H54 (cell line): ENCODE measurements at regions not wholly inside any gene's neighbourhood (a gene's known extent, or its start where the extent isn't known, plus 50 kb on each side); places are given as distances from the start of the nearest gene placed in this dataset.

Experiments
- DNase-seq: peaks from one replicate; pipeline ENCODE4 v3.0.0; 2011; ENCODE audit warnings: low spot score, mixed read lengths; ENCODE audit not compliant: insufficient read length
- FAIRE-seq: peaks from 3 replicates; lab custom pipeline; 2011; peaks lifted over from hg19 to GRCh38; lab: Jason Lieb, UNC
- POLR2A ChIP-seq: IDR thresholded peaks from 2 replicates; pipeline ENCODE4 v1.6.1; 2011; ENCODE audit warnings: low read depth, mild to moderate bottlenecking, low read length

DNA sequence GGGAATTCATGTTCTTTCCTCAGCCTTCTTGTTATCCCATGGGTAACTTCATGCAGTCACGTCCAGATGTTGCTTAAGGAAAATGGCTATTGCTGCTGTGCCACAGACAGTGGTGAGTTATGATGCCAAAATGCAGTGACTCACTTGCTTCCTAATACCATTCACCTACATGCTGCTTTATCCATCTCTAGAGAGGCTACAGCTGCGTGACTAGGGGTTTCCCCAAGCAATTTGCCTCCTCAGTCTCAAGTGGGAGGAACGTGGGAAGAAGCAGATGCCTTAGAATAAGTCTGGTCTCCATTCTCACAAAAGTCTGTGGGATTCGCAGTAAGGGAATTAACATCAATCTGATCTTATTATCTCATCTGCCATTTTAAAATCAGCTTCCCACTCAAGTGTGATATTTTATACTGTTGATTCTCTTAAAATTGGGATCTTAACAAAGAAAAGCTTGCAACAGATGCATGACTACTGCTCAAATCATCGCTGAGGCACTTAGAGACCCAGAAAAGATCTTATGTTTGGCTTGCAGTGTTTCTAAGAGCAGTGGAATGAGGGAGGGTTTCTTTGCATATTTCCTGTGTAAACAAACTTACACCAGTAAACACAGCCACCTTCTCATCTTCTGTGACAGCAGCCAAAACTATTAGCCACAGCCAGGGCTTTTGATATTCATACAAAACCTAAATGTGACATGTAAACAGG is 62.0 kb upstream of the ACP3 start:
- FAIRE-seq: no peak
- TF ChIP-seq POLR2A: no peak
- no peak for DNase-seq

DNA sequence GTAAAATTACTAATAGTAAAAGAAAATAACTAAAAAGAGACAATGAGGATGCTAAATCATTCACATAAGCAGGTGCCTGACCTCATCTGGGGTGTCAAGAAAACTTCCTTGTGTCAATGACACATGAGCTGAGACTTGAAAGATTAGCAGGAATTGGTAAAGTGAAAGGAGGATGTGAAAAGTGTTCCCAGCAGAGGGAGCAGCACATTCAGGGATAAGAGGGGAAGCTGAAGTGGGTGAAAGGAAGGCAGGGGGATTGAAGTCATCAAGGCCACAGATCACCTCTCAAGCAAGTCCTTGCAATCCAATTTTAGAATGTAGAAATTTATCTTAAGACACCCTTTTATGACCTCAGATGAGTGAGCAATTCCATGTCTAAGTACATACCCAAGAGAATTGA is 60.2 kb upstream of the ACP3 start:
- DNase-seq (no peak), FAIRE-seq (no peak)
- no peak for TF ChIP-seq POLR2A

DNA sequence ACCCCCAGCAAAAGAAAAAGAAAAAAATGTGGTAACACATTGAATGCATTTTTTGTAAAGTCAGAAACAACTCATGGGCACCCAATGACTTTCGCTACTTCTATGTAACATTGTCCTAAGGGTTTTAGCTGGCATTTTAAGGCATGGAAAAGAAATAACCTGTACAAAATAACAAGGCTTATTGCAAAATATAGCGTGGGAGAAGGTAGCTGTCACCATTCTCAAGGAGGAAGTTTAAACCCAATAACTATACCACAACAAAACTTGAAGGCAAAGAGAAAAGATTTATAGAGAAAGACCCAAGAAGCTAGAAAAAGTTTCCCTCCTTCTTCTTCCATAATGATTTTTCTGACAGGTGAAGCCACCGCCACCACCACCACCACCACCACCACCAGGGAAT is 55.7 kb upstream of the ACP3 start:
- FAIRE-seq (no peak), DNase-seq (no peak)
- no peak for TF ChIP-seq POLR2A

DNA sequence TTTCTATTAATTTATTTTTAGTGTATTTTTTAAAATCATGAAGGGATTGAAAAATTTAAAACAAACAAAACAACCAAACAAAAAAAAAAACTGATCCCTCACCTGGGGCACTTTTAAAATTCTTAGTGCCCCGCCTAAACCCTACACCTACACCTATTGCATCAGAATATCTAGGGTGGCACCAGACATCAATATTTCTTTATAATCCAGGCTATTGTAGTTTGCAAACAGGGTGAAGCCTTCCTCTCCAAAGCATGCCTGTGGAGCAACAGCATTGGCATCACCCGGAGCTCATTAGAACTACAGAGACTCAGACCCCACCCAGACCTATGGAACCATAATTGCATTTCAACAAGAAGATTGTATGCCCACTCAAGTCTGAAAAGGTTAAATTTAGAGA is 54.9 kb upstream of the ACP3 start:
- FAIRE-seq: no peak
- no peak for DNase-seq
- TF ChIP-seq POLR2A: no peak

DNA sequence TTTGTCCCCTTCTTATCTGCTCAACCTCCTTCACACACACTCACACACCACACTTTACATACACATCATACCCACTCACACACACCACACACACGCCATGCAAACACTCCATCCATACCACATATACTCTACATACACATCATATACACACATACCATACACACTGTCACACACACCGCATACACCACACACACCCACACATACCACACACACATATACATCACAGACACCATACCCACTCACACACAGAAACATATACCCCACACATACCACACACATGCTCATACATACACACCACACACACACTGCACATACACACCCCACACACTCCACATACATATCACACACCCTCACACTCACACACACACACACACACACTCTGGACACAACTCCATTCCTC is 54.3 kb upstream of the ACP3 start:
- FAIRE-seq (no peak), DNase-seq (no peak)
- no peak for TF ChIP-seq POLR2A

DNA sequence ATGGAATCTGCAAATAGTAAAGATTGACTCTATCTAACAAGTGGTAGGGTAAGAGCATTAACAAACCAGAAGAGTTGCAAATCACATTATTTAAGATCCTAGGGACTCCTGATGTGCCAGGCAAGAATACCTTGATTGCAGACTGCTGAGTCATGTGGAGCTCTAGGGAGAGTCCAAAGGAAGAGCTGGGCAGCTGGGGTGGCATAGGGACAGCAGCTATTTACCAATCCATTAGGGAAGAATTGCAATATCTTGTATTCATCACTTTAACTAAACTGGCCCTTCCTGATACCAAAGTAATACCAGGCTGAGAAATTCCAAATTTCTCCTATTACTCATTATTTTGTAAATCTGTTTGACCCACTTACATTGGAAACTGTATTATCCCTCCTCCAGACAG is 52.2 kb upstream of the ACP3 start:
- no peak for TF ChIP-seq POLR2A
- no peak for DNase-seq
- FAIRE-seq: no peak

DNA sequence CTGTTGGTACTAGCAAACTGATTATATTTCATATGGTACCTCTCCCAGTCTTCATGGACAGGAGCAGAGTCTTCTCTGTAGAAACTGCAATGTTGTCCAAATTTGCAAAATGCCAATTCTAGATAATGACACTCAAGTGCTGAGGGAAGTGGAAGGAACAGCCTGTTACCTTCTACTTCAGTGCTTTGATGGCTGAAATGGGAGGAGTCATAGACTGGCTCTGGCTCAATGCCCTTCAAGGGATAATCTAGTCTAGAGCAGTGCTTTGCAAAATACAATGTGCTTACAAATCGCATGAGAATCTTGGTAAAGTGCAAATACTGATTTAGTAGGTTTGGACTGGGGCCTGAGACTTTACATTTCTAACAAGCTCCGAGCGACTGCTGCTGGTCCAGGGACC is 51.7 kb upstream of the ACP3 start:
- TF ChIP-seq POLR2A: no peak
- FAIRE-seq (no peak), DNase-seq (no peak)

DNA sequence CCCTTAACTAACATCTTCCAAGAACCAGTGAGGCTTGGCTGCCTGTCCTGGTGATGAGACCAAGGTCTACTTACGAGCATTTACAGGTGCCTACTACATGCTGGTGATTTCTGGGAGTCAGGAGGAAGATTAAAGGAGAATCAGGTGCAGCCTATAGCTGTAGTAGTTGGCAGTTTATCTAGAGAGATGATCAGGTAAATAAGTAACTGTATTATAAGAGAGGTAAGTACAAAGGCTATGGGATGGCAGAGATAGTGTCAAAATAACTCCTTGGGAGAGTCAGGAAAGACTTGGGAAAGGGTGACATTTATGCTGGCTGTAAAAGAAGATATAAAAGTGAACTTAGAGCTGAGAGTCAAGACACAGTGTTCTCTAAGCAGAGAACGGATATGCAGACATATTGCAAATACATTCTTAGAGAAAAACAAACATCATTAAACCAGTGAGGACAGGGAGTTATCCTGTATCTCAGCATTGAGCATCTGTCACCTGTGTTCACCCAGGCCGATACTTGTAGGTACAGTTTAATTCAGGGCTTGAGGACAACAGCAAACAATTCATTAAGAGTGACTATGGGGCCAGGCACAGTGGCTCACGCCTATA is 49.7 kb upstream of the ACP3 start:
- DNase-seq (no peak), FAIRE-seq (no peak)
- TF ChIP-seq POLR2A: no peak
